ENCODE measurements at regions not wholly inside any gene's neighbourhood (a gene's known extent, or its start where the extent isn't known, plus 50 kb on each side); places are given as distances from the start of the nearest gene placed in this dataset.

DNA sequence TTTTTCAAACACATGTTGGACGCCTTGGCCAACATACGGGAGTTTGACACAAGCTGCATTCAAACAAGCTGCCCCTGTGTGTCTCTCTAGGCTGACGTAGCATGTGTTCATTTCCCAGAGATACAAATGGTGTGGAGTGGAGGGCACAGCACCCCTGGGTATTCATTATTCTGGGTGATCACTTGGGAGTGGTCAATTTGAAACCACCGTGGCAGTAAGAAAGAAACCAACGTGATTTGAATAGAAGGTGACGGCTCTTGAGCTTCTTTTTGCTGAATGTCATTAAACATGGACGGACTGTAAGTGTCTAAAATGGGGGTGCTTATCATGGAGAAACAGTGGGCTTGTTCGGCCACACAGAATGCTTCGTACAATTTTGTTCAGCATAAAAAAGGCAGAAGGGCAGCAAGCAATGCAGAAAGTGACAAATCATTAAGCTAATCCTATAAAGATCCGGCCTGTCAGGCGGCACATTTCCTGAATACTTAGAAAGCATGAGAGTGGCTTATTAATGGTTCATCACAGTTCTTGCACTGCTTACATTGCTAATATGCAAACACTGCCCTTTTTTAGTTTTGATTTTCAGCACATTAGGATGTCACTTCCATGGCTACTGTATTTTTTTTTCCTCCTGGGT, 1261.9 kb upstream of the CITED2 start:
- peak; percentile 51 for DNase-seq

DNA sequence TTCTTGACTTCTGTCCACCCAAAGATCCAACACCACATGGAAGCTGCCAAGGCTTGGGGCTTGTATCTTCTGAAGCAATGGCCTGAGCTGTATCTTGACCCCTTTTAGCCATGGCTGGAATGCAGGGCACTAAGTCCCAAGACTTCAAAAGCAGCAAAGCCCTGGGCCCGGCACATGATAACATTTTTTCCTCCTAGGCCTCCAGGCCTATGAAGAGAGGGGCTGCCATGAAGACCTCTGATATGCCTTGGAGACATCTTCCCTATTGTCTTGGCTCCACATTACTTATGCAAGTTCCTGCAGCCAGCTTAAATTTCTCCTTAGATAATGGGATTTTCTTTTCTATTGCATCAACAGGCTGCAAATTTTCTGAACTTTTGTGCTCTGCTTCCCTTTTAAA, 1252.6 kb upstream of the CITED2 start:
- DNase-seq, result no peak

DNA sequence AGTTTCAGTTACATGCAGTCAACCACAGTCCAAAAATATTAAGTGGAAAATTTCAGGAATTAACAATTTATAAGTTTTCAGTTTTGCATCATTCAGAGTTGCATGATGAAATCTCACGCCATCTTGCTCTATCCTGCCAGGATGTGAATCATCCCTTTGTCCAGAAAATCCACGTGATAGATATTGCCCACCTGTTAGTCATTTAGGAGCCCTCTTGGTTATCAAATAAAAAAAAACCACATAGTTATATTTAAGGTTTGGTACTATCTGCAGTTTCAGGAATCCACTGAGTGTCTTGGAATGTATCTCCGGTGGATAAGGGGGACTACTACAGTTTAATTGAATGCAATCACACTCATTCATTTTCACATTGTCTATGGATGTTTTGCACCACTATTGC, 1249.0 kb upstream of the CITED2 start:
- no peak for DNase-seq

- DNase-seq, result no peak
These were observed 1246.0 kb upstream of the CITED2 start for GRCh38 chr6:140620496-140620895.

DNA sequence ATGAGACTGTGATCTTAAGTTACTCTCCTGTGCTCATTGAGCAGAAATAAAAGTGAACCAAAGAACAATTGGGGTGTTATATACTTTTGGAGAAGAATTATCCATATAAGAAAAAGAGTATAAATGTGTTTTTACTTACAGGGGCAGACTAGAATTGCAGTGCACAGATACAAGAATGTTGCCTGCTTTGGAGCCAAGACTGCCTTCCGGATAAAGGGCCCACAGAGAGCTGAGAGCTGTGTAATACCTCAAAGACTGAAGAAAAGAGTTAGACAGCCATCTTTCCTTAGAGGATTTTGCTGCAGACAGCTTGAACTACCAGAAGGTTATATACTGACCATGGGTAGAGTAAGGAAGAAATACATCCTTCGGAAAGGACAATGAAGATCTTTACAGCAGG, 1235.5 kb upstream of the CITED2 start:
- no peak for DNase-seq

DNA sequence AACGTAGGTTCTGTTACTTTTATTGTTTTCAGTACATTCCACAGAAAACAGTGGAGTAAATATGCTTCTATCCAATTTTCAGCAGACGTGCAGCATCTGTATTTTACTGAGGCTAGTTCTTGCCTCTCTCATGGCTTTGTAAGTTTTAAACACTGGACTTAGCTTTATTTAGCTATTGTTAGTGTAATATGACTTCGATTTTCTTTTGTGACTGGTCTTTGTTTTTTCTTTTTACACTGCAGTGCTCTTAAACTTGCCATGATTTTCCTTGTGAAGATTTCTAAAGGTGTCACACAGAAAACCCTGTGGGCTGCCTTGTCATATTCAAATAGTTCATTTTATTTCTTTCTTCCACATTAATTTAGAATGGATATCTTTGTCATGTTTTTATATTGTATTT, 1234.9 kb upstream of the CITED2 start:
- no peak for DNase-seq

GRCh38 chr6:140604786-140605185, 1230.3 kb upstream of the CITED2 start:
- DNase-seq, result no peak

DNA sequence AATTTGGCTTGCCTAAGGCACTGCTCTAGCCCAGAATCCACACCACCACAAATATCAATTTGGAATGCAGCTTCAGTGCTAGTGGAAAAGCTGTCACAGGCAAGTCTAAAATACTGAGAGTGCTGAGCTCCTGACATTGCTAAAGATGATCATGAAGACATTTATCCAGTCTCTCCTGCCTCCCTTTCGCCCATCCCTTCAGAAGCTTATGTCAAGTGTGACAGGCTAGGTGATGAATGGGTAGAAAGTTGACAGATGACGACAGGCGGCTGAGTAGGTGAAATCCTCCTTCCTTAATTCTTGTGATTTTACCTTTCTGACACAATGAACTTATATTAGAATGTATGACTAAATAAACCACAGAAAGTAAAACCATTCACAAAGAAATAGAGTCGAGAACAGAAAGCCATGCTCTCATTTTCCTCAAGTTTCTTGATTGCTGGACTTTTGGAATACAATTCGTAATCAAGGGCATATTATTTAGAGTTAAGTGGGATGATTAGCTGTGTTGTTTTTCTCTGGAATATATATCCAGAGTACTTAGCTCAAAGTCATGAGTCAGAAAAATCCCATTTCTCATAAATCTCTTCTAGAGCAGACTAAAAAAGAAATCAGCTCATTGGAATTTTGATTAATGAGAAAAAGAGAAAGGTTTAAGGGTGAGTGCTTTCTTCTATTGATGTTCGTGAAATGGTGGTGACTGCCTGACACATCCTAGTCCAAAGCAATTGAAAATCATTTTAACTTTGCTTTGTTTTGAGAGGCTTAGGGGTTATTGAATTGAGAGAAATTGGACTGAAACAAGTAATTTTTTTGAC, 1228.2 kb upstream of the CITED2 start:
- no peak for DNase-seq

DNA sequence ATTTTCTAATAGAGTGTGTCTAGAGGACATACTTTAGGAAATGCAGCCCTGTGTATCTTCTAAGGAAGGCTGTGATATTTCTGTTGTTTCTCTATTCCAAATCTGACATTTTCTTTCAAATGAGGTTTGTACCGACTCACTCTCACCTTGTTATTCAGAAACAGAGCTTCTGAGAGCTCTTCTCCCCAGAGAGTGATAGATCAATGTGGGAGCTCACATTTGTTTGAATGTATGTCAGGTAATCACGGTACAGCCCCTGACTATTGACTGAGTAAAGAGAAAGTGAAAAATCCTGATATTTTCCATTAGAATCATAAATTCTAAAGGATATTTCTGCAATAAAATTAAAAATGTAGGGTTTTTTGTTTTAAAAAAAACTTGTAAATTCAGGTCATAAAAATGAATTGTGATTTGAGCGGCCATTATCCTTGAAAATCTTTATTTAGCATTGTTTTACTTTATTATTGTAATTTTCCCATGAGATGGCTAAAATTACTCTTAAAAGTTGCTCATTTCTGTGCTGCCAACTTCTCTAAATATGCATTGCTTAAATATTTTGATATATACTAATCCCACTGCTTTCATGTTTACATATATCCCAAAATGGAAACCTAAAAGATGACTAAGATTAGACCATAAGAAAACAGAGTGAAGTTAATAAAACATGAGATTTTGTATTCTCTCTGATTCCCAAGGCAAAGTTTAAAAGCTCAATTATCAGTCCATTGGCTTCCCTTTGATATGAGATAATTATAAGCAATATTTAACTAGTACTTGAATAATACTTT, 1226.8 kb upstream of the CITED2 start:
- DNase-seq, result no peak

DNA sequence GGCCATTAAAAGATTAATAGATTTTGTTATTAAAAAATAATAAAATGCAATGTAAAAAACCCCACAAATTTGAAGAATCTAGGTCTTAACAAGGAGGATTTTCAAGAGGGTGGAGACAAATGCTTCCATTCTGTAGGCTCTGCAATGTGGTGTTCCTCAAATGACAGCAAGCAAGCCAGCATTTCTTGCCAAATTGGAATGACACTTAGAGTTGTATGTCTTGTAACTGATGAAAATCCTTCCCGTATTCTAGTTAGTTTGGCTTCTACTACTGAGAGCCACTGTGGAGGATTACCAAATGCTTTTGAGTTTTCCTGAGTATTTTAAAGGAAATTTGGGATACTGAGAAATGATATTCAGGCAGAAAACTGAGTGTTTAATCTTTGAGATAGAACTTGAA, 1225.5 kb upstream of the CITED2 start:
- no peak for DNase-seq

DNA sequence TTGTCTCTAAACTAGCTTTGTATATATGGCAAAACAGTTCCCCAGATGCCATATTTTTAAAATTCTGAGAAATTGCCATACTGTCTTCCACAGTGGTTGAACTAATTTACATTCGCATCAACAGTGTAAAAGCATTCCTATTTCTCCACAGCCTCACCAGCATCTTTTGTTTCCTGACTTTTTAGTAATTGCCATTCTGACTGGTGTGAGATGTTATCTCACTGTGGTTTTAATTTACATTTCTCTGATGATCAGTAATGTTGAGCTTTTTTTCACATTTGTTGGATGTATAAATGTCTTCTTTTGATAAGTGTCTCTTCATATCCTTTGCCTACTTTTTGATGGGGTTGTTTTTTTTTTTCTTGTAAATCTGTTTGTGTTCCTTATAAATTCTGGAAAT, 1222.7 kb upstream of the CITED2 start:
- no peak for DNase-seq

DNA sequence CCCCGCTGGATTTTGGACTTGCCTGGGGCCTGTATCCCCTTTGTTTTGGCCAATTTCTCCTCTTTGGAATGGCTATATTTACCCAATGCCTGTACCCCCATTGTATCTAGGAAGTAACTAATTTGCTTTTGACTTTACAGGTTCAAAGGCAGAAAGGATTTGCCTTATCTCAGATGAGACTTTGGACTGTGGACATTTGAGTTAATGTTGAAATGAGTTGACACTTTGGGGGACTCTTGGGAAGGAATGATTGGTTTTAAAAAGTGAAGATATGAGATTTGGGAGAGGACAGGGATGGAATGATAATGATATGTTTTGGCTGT, 1220.3 kb upstream of the CITED2 start:
- DNase-seq, result no peak

GRCh38 chr6:140592877-140593276, 1218.4 kb upstream of the CITED2 start:
- DNase-seq, result no peak

- no peak for DNase-seq
These were observed 1216.2 kb upstream of the CITED2 start for GRCh38 chr6:140590641-140591040.

DNA sequence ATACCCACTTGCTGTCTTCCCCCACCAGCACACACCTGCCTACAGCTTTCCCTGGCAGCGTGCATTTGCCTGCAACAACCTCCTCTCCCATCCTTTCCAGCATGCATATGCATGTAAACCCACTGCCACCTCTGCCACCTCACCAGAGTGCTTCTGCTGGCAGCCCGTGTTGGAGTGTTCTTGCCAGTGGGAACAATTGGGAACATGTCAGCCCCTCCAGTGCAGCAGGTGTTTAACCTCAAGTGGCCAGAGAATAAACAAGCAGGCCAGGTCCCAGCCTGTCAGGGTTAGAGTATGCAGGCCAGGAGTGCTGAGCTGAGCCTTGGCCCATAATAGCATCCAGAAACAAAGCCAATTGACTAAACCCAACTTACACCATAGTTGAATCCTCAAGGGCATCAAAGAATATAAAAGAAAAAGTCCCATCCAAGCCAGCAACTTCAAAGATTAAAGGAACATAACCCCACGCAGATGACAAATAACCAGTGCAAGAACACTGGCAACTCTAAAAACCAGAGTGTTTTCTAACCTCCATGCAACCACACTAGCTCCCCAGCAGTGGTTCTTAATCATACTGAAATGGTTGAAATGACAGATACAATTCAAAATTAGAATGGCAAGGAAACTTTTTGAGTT, 1212.1 kb upstream of the CITED2 start:
- no peak for DNase-seq

DNA sequence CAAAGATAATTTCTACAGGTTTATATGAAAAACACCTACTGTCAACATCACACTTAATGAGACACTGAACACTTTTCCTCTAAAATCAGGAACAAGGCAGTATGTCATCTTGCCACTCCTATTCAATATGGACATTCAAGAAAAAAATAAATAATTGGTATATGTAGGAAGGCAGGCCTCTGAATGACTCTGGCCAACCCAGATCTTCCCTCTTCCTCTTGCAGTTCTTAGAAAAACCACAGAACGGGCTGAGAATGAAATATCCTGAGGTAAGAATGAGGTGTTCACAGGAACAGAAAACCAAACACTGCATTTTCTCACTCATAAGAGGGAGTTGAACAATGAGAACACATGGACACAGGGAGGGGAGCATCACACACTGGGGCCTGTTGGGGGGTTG, 1207.2 kb upstream of the CITED2 start:
- no peak for DNase-seq

- no peak for DNase-seq
These were observed 1205.5 kb upstream of the CITED2 start for GRCh38 chr6:140579918-140580317.

- no peak for DNase-seq
These were observed 1201.6 kb upstream of the CITED2 start for GRCh38 chr6:140576004-140576555.

DNA sequence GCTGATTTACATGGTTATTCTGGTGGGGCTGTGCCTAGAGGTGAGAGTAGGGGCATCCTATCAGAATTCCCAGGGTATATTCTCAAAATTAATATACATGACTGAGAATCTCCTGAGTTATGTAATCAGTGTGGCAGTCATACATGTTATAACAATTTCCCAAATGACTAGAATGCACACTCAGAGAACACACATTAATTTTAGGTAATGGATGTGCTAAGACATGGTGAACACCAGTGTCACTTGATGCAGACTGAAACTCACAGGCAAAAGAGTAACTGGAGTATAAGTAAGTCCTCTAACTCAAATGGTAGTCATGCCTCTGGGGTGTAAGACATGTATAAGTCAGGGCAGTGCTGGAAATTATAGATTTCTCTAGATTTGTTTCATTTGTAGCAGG, 1198.4 kb upstream of the CITED2 start:
- DNase-seq, result no peak

DNA sequence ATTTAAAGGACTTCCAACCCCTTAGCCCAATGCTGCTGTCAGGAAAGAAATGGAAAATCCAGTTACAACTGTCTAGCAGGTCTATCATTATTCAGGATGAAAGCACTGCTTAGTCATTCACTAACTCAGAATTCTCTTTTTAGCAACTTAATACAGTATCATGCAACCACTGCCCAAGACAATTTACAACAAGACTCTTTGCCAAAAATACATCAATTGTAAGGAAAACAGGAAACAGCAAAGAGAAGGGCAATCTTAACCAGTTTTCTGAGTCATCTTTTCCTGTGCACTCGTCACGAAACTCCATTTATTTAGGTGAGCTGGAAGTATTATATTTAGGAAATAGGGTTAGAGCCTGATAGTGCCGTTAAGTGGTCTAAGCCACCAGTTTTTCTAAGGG, 1197.7 kb upstream of the CITED2 start:
- no peak for DNase-seq

DNA sequence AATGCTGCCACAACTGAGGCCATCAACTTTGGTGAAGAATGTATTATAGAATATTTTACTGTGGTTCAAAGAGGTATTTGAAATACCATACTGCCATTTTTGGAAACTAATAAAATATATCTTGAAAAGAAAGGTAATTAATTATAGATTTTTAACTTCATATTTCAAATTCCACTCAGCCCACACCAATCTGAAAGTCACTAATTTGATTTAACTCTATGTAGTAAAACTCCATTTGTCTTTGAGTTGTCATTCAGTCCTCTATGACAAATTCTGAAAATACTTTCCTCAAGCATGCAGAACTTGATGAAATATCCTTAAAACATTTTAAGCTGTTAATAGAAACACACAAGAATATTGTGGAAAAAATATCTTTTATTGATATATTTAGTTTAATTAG, 1196.7 kb upstream of the CITED2 start:
- no peak for DNase-seq

DNA sequence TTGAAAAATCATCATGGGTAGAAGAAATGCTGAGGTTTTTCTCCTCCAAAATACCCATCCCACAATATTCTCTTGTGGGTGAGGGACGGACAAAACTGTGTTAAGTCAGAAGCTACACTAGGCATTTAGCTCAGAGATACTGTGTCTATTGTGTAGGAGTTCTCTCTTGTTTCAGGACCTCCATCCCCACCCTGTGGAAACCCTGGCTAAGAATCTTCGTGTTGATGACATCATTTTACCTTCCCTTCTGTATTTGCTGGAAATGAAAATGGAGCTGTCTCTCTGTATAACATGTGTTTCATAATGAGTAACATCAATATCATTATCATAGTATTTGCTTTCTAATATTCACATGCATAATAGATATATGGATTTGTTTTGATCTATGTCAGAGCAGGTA, 1193.0 kb upstream of the CITED2 start:
- DNase-seq, result no peak

- DNase-seq, result no peak
These were observed 1192.4 kb upstream of the CITED2 start for GRCh38 chr6:140566781-140567277.
